HG02610 (cell line): ENCODE measurements at regions not wholly inside any gene's neighbourhood (a gene's known extent, or its start where the extent isn't known, plus 50 kb on each side); places are given as distances from the start of the nearest gene placed in this dataset.
A peak's percentile ranks its signal among the peaks of the same experiment; 100 is the strongest.
"Not testable (repeated sequence)": the region's sequence is repeated elsewhere in the genome, so short reads cannot be mapped to it uniquely, and the experiment has no call there.

ENCODE experiments used
- ATAC-seq: cut with Tn5 transposase; IDR thresholded peaks from one replicate; pipeline ENCODE4 v1.9.1; 2021; ENCODE audit warnings: mild to moderate bottlenecking, moderate library complexity; ENCODE audit not compliant: unreplicated experiment

GRCh38 chr1:213415691-213416380, 364.8 kb downstream of the RPS6KC1 start:
- no peak for ATAC-seq

GRCh38 chr1:213416461-213417224, 365.6 kb downstream of the RPS6KC1 start:
- ATAC-seq: no peak

GRCh38 chr1:213417225-213417820, 366.3 kb downstream of the RPS6KC1 start:
- ATAC-seq: no peak

- no peak for ATAC-seq
These were observed 366.8 kb downstream of the RPS6KC1 start for GRCh38 chr1:213417846-213418245.

GRCh38 chr1:213418268-213419071, 367.4 kb downstream of the RPS6KC1 start:
- ATAC-seq: no peak

GRCh38 chr1:213419401-213420030, 368.5 kb downstream of the RPS6KC1 start:
- no peak for ATAC-seq

GRCh38 chr1:213421178-213421577, 370.1 kb downstream of the RPS6KC1 start:
- ATAC-seq: not testable (repeated sequence)

GRCh38 chr1:213423041-213423440, 372.0 kb downstream of the RPS6KC1 start:
- ATAC-seq: no peak

GRCh38 chr1:213423605-213424004, 372.6 kb downstream of the RPS6KC1 start:
- ATAC-seq: no peak

- ATAC-seq: no peak
These were observed 374.5 kb downstream of the RPS6KC1 start for GRCh38 chr1:213425376-213426030.

- ATAC-seq: no peak
These were observed 378.6 kb downstream of the RPS6KC1 start for GRCh38 chr1:213429642-213430041.

GRCh38 chr1:213435715-213436114, 384.7 kb downstream of the RPS6KC1 start:
- no peak for ATAC-seq

GRCh38 chr1:213438339-213438738, 387.3 kb downstream of the RPS6KC1 start:
- no peak for ATAC-seq

- ATAC-seq: no peak
These were observed 388.7 kb downstream of the RPS6KC1 start for GRCh38 chr1:213439703-213440102.

- ATAC-seq: no peak
These were observed 389.7 kb downstream of the RPS6KC1 start for GRCh38 chr1:213440766-213441165.

- ATAC-seq: no peak
These were observed 392.4 kb downstream of the RPS6KC1 start for GRCh38 chr1:213443415-213443814.

- ATAC-seq: peak; percentile 44
These were observed 393.2 kb downstream of the RPS6KC1 start for GRCh38 chr1:213444224-213444623.

GRCh38 chr1:213446496-213446895, 395.5 kb downstream of the RPS6KC1 start:
- no peak for ATAC-seq

- no peak for ATAC-seq
These were observed 397.3 kb downstream of the RPS6KC1 start for GRCh38 chr1:213448360-213448759.

GRCh38 chr1:213448776-213449175, 397.7 kb downstream of the RPS6KC1 start:
- no peak for ATAC-seq
